Stomach (tissue), 4 donors: ENCODE measurements at regions not wholly inside any gene's neighbourhood (a gene's known extent, or its start where the extent isn't known, plus 50 kb on each side); places are given as distances from the start of the nearest gene placed in this dataset.

Experiments
- CTCF ChIP-seq, 7 experiments: fragments of 450-650 bp in 4 of 7; fragments of 200-600 bp in 3 of 7; sonication (generic) in 3 of 7; IDR thresholded peaks; one replicate each; pipeline ENCODE4 v1.5.1; 2016 to 2019; ENCODE audit warnings: antibody characterized with exemption in 7 of 7, control low read depth in 2 of 7, mild to moderate bottlenecking in 1 of 7
- EP300 ChIP-seq: sonication (generic); formaldehyde crosslinking; IDR thresholded peaks from one replicate; pipeline ENCODE4 v1.6.1; 2017; ENCODE audit warnings: antibody characterized with exemption
- POLR2AphosphoS5 ChIP-seq, 3 donors: sonication (generic); formaldehyde crosslinking; IDR thresholded peaks; one replicate each; pipeline ENCODE4 v1.6.1; 2016; ENCODE audit warnings: antibody characterized with exemption in 3 of 3

- TF ChIP-seq CTCF (IDR thresholded peaks at IDR 0.05), result no peak
- TF ChIP-seq EP300, result no peak
- no peak for TF ChIP-seq POLR2AphosphoS5 (IDR thresholded peaks at IDR 0.05)
Measured at GRCh38 chr13:105996391-105997025, 539.0 kb downstream of the EFNB2 start.
